Ovary (tissue), 7 donors: ENCODE measurements at regions not wholly inside any gene's neighbourhood (a gene's known extent, or its start where the extent isn't known, plus 50 kb on each side); places are given as distances from the start of the nearest gene placed in this dataset.

Experiments used
- DNase-seq, 5 donors: peaks; one replicate each; pipeline ENCODE4 v3.0.0-alpha.2; 2019 to 2020
- H3K27ac ChIP-seq, 2 donors: fragments of 200-600 bp; one replicate each; pipeline versions ENCODE4 v1.5.1 to v1.8.0; 2019 to 2022
- H3K27me3 ChIP-seq: fragments of 200-600 bp; one replicate; pipeline ENCODE4 v1.8.0; 2022
- H3K36me3 ChIP-seq: fragments of 200-600 bp; sonication (generic); one replicate; pipeline ENCODE4 v1.5.1; 2019
- H3K4me1 ChIP-seq: one replicate; pipeline ENCODE4 v1.8.1; 2013; ENCODE audit warnings: mild to moderate bottlenecking, moderate library complexity; ENCODE audit not compliant: insufficient read depth
- H3K4me3 ChIP-seq: fragments of 200-600 bp; sonication (generic); one replicate; pipeline ENCODE4 v1.5.1; 2017
- H3K9me3 ChIP-seq, 2 donors: fragments of 200-600 bp in 1 of 2; sonication (generic) in 1 of 2; one replicate each; pipeline versions ENCODE4 v1.5.1 to v1.8.1; 2013 to 2019; ENCODE audit warnings: mild to moderate bottlenecking in 1 of 2, moderate library complexity in 1 of 2
- CTCF ChIP-seq, 3 donors: fragments of 450-650 bp in 2 of 3; fragments of 200-600 bp in 1 of 3; IDR thresholded peaks; one replicate each; pipeline versions ENCODE4 v1.5.1 to v1.8.0; 2016 to 2022; ENCODE audit warnings: antibody characterized with exemption in 3 of 3, mild to moderate bottlenecking in 1 of 3
- EP300 ChIP-seq: sonication (generic); formaldehyde crosslinking; IDR thresholded peaks from one replicate; pipeline ENCODE4 v1.6.1; 2017; ENCODE audit warnings: antibody characterized with exemption
- POLR2A ChIP-seq: fragments of 450-650 bp; IDR thresholded peaks from one replicate; pipeline ENCODE4 v1.6.1; 2017; ENCODE audit warnings: antibody characterized with exemption, mild to moderate bottlenecking, moderate library complexity
- WGBS, 3 donors: extraction: QIAGEN DNeasy Blood & Tissue Kit in 1 of 3; methylation state at CpG; one replicate each; pipeline versions ENCODE4 v1.1.5 to v1.1.7; 2013 to 2017; 5-methylcytosine and 5-hydroxymethylcytosine counted together
- intact Hi-C, 4 donors: fragments of 100-400 bp; cut with DNase I; formaldehyde crosslinking; loops; one replicate each; pipeline versions ENCODE4 v1.11.0 to v1.15.1; 2022 to 2023
- donor health status: DM: no; HTN: no; CAD: no; lungs with moderate emphysema.
- donor health status: DM: no; HTN: no; CAD: no.
- donor health status: Bipolar disorder and iron deficiency.
- donor health status: DM: no; HTN: no; CAD: no.
- donor health status: DM: yes; HTN: yes; CAD: no.

GRCh38 chr6:137725949-137726348 lies 141.1 kb upstream of the TNFAIP3 start:
- intact Hi-C loops, result loop anchor here in 1 of 4 donors (10.0 kb wide), 1 partner anchor 69 kb away; no protein-coding TSS in a partner anchor
- H3K27ac ChIP-seq, result no peak overlapping the region
- WGBS, 3 donors, result 92 to 98% (median 95%) methylated on average over 2 of the region's 2 CpGs
- no peak overlapping the region for H3K4me3 ChIP-seq
- H3K9me3 ChIP-seq, result no peaks in the 10 kb centered on the region
- no peak for DNase-seq
- H3K27me3 ChIP-seq, result no peaks in the 10 kb centered on the region
- no peaks in the 10 kb centered on the region for H3K36me3 ChIP-seq
- H3K4me1 ChIP-seq, result peaks cover 2% of the 10 kb centered on the region
- TF ChIP-seq POLR2A (no peak), EP300 (no peak), CTCF (IDR thresholded peaks at IDR 0.05) (no peak)

- Histone ChIP-seq H3K27me3 (no peaks in the 10 kb centered on the region), H3K4me1 (peaks cover 2% of the 10 kb centered on the region), H3K9me3 (no peaks in the 10 kb centered on the region), H3K4me3 (no peak overlapping the region), H3K27ac (no peak overlapping the region), H3K36me3 (no peaks in the 10 kb centered on the region)
- TF ChIP-seq CTCF (IDR thresholded peaks at IDR 0.05) (no peak), EP300 (no peak), POLR2A (no peak)
- no peak for DNase-seq
- 93 to 98% (median 96%) methylated on average over 1 of the region's 1 CpG for WGBS, 3 donors
- intact Hi-C loops, result loop anchor here in 1 of 4 donors (10.0 kb wide), 1 partner anchor 68 kb away; no protein-coding TSS in a partner anchor
Observed at GRCh38 chr6:137726582-137726981, 140.5 kb upstream of the TNFAIP3 start.

- no peaks in the 10 kb centered on the region for H3K9me3 ChIP-seq
- peaks cover 2% of the 10 kb centered on the region for H3K4me1 ChIP-seq
- intact Hi-C loops, result loop anchor here in 1 of 4 donors (10.0 kb wide), 1 partner anchor 68 kb away; no protein-coding TSS in a partner anchor
- H3K27ac ChIP-seq, result no peak overlapping the region
- WGBS, 3 donors, result 75 to 93% (median 83%) methylated on average over 4 of the region's 4 CpGs
- no peaks in the 10 kb centered on the region for H3K27me3 ChIP-seq
- no peak overlapping the region for H3K4me3 ChIP-seq
- H3K36me3 ChIP-seq, result no peaks in the 10 kb centered on the region
- DNase-seq, result no peak
- no peak for TF ChIP-seq CTCF (IDR thresholded peaks at IDR 0.05)
- no peak for TF ChIP-seq POLR2A
- TF ChIP-seq EP300, result no peak
Observed at GRCh38 chr6:137727216-137727765, 139.8 kb upstream of the TNFAIP3 start.

GRCh38 chr6:137728386-137729349 lies 138.4 kb upstream of the TNFAIP3 start:
- no peak for DNase-seq
- no peak overlapping the region for H3K4me3 ChIP-seq
- intact Hi-C loops, result loop anchor here in 1 of 4 donors (10.0 kb wide), 1 partner anchor 66 kb away; no protein-coding TSS in a partner anchor
- TF ChIP-seq POLR2A, result no peak
- no peak for TF ChIP-seq EP300
- TF ChIP-seq CTCF (IDR thresholded peaks at IDR 0.05), result no peak
- no peak overlapping the region for H3K27ac ChIP-seq
- no peaks in the 10 kb centered on the region for H3K9me3 ChIP-seq
- no peaks in the 10 kb centered on the region for H3K27me3 ChIP-seq
- H3K4me1 ChIP-seq, result peaks cover 2% of the 10 kb centered on the region
- H3K36me3 ChIP-seq, result no peaks in the 10 kb centered on the region
- WGBS, 3 donors, result 33 to 46% (median 40%) methylated on average over 6 of the region's 6 CpGs
